SK-N-MC (cell line): ENCODE measurements at regions not wholly inside any gene's neighbourhood (a gene's known extent, or its start where the extent isn't known, plus 50 kb on each side); places are given as distances from the start of the nearest gene placed in this dataset.

Source experiments
- DNase-seq: peaks from one replicate; pipeline ENCODE4 v3.0.0-alpha.2; 2011; ENCODE audit warnings: low read depth, low spot score
- H3K27ac ChIP-seq: fragments of 200-600 bp; sonication (generic); 2 replicates; pipeline ENCODE4 v1.5.1; 2016; ENCODE audit warnings: mixed run types
- H3K36me3 ChIP-seq: fragments of 200-600 bp; sonication (generic); 2 replicates; pipeline ENCODE4 v1.6.1; 2017; ENCODE audit warnings: antibody characterized with exemption, low read length, mixed read lengths; ENCODE audit not compliant: insufficient read depth
- H3K4me3 ChIP-seq: fragments of 200-600 bp; sonication (generic); 2 replicates; pipeline ENCODE4 v1.5.1; 2016
- H3K9ac ChIP-seq: fragments of 200-600 bp; sonication (generic); 2 replicates; pipeline ENCODE4 v1.8.0; 2017; ENCODE audit warnings: mixed run types, mixed read lengths; ENCODE audit not compliant: insufficient read length
- H3K9me3 ChIP-seq: fragments of 200-600 bp; sonication (generic); 2 replicates; pipeline ENCODE4 v1.6.1; 2017; ENCODE audit warnings: low read depth, mild to moderate bottlenecking, antibody characterized with exemption, low read length, moderate library complexity, mixed read lengths
- EZH2 ChIP-seq: fragments of 200-600 bp; sonication (generic); IDR thresholded peaks from one replicate; pipeline ENCODE4 v1.6.1; 2017; ENCODE audit warnings: antibody characterized with exemption
- FOXP2 ChIP-seq: optimal IDR thresholded peaks from 2 replicates; pipeline ENCODE3; 2011; ENCODE audit warnings: mild to moderate bottlenecking, moderate library complexity; ENCODE audit not compliant: insufficient read depth; ENCODE audit errors: extremely low read length, control extremely low read depth
- POLR2AphosphoS5 ChIP-seq: IDR thresholded peaks from 2 replicates; pipeline ENCODE4 v1.6.1; 2012; ENCODE audit warnings: mild to moderate bottlenecking, low read depth, low read length, borderline replicate concordance

DNA sequence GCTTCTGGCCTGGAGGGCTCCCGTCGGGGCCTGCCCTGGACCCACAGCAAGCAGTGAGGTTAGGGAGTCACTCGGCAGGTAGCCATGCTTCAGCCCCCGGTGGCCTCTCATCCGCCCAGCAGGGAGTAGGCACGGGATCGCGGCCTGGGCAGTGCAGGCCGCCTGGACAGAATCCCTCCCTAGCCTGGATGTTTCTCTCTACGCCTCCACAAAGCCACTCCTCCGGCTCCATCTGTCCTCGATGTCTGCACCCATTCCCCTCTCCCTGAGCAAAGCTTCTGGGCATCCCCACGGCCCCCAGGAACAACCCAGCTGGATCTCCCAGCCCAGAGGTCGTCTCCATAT lies 145.2 kb downstream of the RBFOX3 start:
- no peak for DNase-seq
- Histone ChIP-seq H3K27ac (no peak overlapping the region), H3K36me3 (no peaks in the 10 kb centered on the region), H3K4me3 (no peak overlapping the region), H3K9me3 (no peaks in the 10 kb centered on the region), H3K9ac (no peak overlapping the region)
- TF ChIP-seq FOXP2 (no peak), POLR2AphosphoS5 (no peak), EZH2 (no peak)

DNA sequence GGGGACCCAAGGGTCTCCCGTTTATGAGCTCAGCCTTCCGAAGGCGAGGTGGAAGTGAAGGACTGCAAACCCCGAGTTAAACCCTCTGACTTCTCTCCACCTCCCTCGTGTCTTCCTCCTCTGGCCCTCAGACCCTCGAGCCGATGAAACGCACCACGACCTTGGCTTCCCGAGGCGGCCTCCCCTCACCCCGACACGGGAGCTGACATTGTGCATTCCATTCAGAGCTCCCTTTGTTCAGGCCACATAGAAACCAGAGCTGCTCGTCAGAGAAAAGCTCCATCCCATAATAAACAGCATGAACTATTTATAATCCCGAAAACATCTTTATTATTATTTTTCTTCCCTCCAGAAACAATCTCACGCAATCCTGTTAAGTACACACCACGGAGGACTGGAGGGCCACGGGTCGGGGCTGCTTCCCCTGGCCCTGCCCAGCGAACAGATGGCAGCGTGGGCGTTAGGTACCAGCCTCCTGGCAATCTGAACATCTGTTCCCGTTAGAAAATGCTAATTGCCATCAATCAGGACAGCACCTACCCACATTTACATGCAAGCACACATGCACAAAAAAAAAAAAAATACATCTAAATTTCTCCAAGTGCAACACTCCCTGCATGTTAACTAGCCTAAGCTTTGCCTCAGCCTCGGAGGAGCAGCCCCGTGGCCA lies 145.7 kb downstream of the RBFOX3 start:
- TF ChIP-seq EZH2 (no peak), FOXP2 (no peak), POLR2AphosphoS5 (no peak)
- no peak overlapping the region for H3K4me3 ChIP-seq
- no peak for DNase-seq
- no peaks in the 10 kb centered on the region for H3K9me3 ChIP-seq
- H3K9ac ChIP-seq, result no peak overlapping the region
- H3K36me3 ChIP-seq, result no peaks in the 10 kb centered on the region
- H3K27ac ChIP-seq, result no peak overlapping the region

DNA sequence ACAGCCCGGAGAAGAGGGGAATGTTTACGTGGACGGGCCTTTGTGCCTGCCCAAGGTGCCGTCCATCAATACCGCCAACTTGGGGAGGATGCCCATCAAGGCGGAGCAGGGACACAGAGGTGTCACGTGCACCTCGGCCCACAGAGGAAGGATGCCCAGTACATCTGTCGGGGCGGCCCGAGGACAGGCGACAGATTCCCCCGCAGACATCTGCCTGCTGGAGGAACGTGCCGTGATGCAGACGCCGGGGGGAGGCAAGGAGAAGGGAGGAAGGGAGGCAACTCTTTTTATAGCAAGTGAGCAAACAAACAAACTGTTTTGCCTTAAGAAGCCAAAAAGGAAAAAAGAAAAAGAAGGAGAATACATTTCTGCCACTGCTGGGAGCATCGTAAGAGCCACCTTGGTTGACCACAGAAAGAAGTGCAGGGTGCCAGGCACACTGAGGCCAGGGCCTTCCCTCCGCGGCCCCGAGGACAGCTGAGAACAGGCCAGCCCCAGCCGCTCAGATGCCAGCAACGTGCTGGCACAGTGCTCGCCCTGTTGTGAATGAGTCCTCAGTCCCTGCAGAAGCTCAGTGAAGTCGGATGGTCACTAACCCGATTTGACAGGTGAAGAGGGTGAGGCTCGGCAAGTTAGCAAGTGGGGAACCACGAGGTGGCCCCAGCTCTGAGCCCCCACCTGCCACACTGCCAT lies 146.4 kb downstream of the RBFOX3 start:
- Histone ChIP-seq H3K27ac (no peak overlapping the region), H3K9ac (no peak overlapping the region), H3K4me3 (no peak overlapping the region), H3K9me3 (no peaks in the 10 kb centered on the region), H3K36me3 (no peaks in the 10 kb centered on the region)
- TF ChIP-seq EZH2 (no peak), POLR2AphosphoS5 (no peak), FOXP2 (no peak)
- DNase-seq, result no peak

DNA sequence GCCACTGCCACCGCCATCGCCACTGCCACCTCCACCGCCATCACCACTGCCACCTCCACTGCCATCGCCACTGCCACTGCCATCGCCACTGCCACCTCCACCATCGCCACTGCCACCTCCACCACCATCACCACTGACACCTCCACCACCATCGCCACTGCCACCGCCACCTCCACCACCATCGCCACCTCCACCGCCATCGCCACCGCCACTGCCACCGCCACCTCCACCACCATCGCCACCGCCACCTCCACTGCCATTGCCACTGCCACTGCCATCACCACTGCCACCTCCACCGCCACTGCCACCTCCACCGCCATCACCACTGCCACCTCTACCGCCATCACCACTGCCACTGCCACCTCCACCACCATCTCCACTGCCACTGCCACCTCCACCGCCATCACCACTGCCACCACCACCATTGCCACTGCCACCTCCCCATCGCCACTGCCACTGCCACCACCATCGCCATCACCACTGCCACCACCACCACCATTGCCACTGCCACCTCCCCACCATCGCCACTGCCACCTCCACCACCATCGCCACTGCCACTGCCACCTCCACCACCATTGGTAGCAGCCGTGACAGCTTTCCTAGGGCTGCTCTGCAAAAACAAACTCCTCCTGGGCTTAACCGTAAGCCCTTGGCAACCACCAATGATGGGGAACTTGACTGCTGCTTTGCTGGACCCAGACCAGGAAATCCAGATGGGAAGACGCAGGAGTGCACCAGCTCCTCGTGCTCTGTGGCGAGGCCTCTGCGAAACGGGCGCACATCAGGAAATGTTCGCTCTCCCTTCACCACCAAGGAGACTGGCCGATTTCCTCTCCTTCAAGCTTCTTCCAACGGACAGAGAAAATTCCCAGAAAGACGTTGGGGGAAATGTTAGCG lies 147.2 kb downstream of the RBFOX3 start:
- Histone ChIP-seq H3K4me3 (no peak overlapping the region), H3K27ac (no peak overlapping the region), H3K36me3 (no peaks in the 10 kb centered on the region), H3K9me3 (no peaks in the 10 kb centered on the region), H3K9ac (no peak overlapping the region)
- no peak for DNase-seq
- TF ChIP-seq FOXP2 (no peak), POLR2AphosphoS5 (no peak), EZH2 (no peak)

DNA sequence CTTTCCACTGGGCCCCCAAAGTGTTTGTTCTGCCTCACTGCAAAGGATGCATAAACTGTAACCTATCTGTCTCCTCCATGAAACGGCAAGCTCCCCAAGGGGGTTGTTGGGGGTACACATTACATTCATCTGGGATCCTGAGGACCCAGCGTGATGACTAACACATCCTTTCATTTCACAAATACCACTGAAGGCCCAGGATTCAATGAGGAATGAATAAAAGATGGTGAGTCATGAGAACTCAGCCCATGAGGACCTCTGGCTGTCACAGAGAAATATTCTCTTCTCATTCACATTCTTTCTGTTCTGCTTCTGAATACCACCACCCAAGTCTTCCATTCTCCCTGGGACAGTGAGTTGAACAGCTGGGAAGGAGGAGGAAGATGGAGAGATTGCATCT lies 149.8 kb downstream of the RBFOX3 start:
- Histone ChIP-seq H3K9me3 (no peaks in the 10 kb centered on the region), H3K4me3 (no peak overlapping the region), H3K9ac (no peak overlapping the region), H3K36me3 (no peaks in the 10 kb centered on the region), H3K27ac (no peak overlapping the region)
- TF ChIP-seq POLR2AphosphoS5, result no peak
- no peak for TF ChIP-seq EZH2
- no peak for TF ChIP-seq FOXP2
- no peak for DNase-seq

DNA sequence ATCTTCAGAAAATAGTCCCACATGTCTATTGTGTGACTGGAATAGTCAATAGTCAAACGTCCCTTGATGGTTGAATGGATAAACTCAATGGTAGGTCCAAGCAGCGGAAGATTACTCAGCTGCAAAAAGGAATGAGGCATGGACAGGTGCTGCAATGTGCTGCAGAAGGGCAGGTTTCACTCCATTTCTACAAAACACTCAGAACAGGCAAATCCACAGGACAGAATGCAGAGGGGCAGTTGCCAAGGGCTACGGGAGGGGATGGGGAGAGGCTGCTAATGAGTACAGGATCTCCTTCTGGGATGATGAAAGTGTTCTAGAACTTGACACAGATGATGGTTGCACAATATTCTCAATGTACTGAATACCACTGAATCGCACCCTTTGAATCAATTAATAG lies 151.0 kb downstream of the RBFOX3 start:
- no peak for DNase-seq
- no peak overlapping the region for H3K4me3 ChIP-seq
- H3K9me3 ChIP-seq, result no peaks in the 10 kb centered on the region
- H3K27ac ChIP-seq, result no peak overlapping the region
- no peak overlapping the region for H3K9ac ChIP-seq
- H3K36me3 ChIP-seq, result no peaks in the 10 kb centered on the region
- TF ChIP-seq EZH2, result no peak
- TF ChIP-seq FOXP2, result no peak
- TF ChIP-seq POLR2AphosphoS5, result no peak

DNA sequence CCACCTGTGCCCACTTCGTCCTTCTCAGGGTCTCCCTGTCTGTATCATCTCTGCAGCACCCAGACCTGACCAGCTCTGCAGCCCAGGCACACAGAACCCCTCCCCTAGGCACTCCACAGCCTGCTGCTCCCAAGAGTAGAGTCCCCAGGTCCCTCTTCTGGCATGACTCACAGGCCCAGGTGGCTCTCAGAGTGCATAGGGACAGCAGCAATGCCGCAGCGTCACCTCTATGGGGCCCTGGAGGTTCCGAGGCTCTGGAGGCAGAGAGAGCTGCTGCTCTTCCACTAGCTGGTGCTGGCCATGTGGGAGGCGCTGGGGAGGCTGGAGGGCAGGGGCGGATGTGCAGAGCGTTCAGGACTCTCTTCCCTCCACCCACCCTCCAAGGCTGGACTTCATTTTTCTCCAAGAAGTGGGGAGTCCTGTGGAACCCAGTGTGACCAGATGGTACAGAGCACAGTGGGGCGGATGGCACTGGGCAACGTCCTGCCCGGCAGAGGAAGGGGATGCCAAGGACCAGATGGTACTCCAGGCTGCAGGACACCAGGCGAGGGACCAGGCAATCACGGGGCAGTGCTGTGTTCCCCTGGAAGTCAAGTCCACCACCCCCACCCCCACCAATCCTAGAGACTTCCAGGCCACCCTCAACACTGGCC lies 151.7 kb downstream of the RBFOX3 start:
- H3K4me3 ChIP-seq, result no peak overlapping the region
- H3K27ac ChIP-seq, result no peak overlapping the region
- no peak overlapping the region for H3K9ac ChIP-seq
- H3K36me3 ChIP-seq, result no peaks in the 10 kb centered on the region
- DNase-seq, result no peak
- TF ChIP-seq POLR2AphosphoS5 (no peak), EZH2 (no peak), FOXP2 (no peak)
- no peaks in the 10 kb centered on the region for H3K9me3 ChIP-seq

DNA sequence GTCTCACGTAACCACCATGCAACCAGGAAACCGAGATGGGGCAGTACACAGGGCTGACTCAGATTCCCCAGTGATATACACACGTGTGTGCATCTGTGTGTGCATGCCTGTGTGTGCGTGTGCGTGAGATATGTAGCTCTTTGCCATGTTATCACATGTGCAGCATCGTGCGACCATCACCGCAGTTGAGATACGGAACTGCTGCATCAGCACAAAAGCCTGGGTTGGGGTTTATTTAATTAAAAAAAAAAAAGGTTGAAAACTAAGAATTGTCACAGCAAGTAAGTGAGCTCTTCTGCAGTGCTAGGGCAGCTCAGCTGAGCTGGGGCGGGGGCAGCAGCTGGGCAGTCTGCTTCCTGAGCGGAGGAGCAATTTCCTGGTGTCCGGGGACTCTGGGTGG lies 152.5 kb downstream of the RBFOX3 start:
- Histone ChIP-seq H3K36me3 (no peaks in the 10 kb centered on the region), H3K4me3 (no peak overlapping the region), H3K9me3 (no peaks in the 10 kb centered on the region), H3K27ac (no peak overlapping the region), H3K9ac (no peak overlapping the region)
- DNase-seq, result no peak
- TF ChIP-seq POLR2AphosphoS5, result no peak
- TF ChIP-seq FOXP2, result no peak
- TF ChIP-seq EZH2, result no peak
